Tibial nerve (tissue), 4 donors: ENCODE measurements at regions not wholly inside any gene's neighbourhood (a gene's known extent, or its start where the extent isn't known, plus 50 kb on each side); places are given as distances from the start of the nearest gene placed in this dataset.

Source experiments
- DNase-seq, 2 donors: peaks; one replicate each; pipeline ENCODE4 v3.0.0-alpha.2; 2019; ENCODE audit warnings: low spot score in 2 of 2
- H3K27ac ChIP-seq, 4 donors: fragments of 200-600 bp; sonication (generic) in 3 of 4; one replicate each; pipeline ENCODE4 v1.5.1; 2017 to 2019; ENCODE audit warnings: mild to moderate bottlenecking in 1 of 4
- H3K27me3 ChIP-seq, 2 donors: fragments of 200-600 bp; sonication (generic) in 1 of 2; one replicate each; pipeline versions ENCODE4 v1.5.1 to v1.6.0; 2017 to 2019
- H3K36me3 ChIP-seq, 3 donors: fragments of 200-600 bp; sonication (generic); one replicate each; pipeline ENCODE4 v1.5.1; 2018 to 2019
- H3K4me1 ChIP-seq, 4 donors: fragments of 200-600 bp; sonication (generic) in 3 of 4; one replicate each; pipeline ENCODE4 v1.5.1; 2017 to 2019
- H3K4me3 ChIP-seq, 4 donors: fragments of 200-600 bp; sonication (generic) in 3 of 4; one replicate each; pipeline ENCODE4 v1.5.1; 2017 to 2019; ENCODE audit warnings: mild to moderate bottlenecking in 1 of 4, moderate library complexity in 1 of 4
- H3K9me3 ChIP-seq, 4 donors: fragments of 200-600 bp; sonication (generic) in 3 of 4; one replicate each; pipeline ENCODE4 v1.5.1; 2017 to 2019
- CTCF ChIP-seq, 5 experiments: fragments of 200-600 bp in 3 of 5; fragments of 450-650 bp in 2 of 5; sonication (generic) in 3 of 5; IDR thresholded peaks; one replicate each; pipeline ENCODE4 v1.5.1; 2016 to 2019; ENCODE audit warnings: antibody characterized with exemption in 5 of 5, mild to moderate bottlenecking in 3 of 5, moderate library complexity in 2 of 5
- EP300 ChIP-seq, 2 donors: sonication (generic); formaldehyde crosslinking; IDR thresholded peaks; one replicate each; pipeline ENCODE4 v1.6.1; 2017; ENCODE audit warnings: antibody characterized with exemption in 2 of 2, mild to moderate bottlenecking in 1 of 2
- POLR2A ChIP-seq, 2 donors: fragments of 450-650 bp; IDR thresholded peaks; one replicate each; pipeline ENCODE4 v1.6.1; 2017; ENCODE audit warnings: antibody characterized with exemption in 2 of 2, mild to moderate bottlenecking in 2 of 2, moderate library complexity in 2 of 2
- WGBS, 2 donors: methylation state at CpG; one replicate each; pipeline ENCODE4 v1.1.5; 2018; 5-methylcytosine and 5-hydroxymethylcytosine counted together

- no peak for TF ChIP-seq CTCF (IDR thresholded peaks at IDR 0.05)
- TF ChIP-seq POLR2A (IDR thresholded peaks at IDR 0.05), result no peak
- TF ChIP-seq EP300 (IDR thresholded peaks at IDR 0.05), result no peak
- Histone ChIP-seq H3K27me3 (no peaks in the 10 kb centered on the region), H3K27ac (no peak overlapping the region), H3K4me3 (no peak overlapping the region), H3K36me3 (no peaks in the 10 kb centered on the region), H3K9me3 (peaks cover 0 to 6% (median 0%) of the 10 kb centered on the region in 4 donors), H3K4me1 (no peaks in the 10 kb centered on the region)
- 57 to 62% methylated on average over 7 of the region's 7 CpGs for WGBS, 2 donors
- no peak for DNase-seq
Observed at GRCh38 chr2:3940661-3941060, 237.3 kb downstream of the DCDC2C start.

- no peak overlapping the region for H3K27ac ChIP-seq
- TF ChIP-seq POLR2A (IDR thresholded peaks at IDR 0.05) (no peak), EP300 (IDR thresholded peaks at IDR 0.05) (no peak), CTCF (IDR thresholded peaks at IDR 0.05) (no peak)
- H3K9me3 ChIP-seq, result peaks cover 0 to 6% (median 0%) of the 10 kb centered on the region in 4 donors
- no peak for DNase-seq
- no peaks in the 10 kb centered on the region for H3K36me3 ChIP-seq
- 90 to 91% methylated on average over 18 to 19 of the region's 20 CpGs for WGBS, 2 donors
- H3K4me1 ChIP-seq, result no peaks in the 10 kb centered on the region
- no peak overlapping the region for H3K4me3 ChIP-seq
- no peaks in the 10 kb centered on the region for H3K27me3 ChIP-seq
Observed at GRCh38 chr2:3942841-3943240, 239.5 kb downstream of the DCDC2C start.

- no peak for TF ChIP-seq EP300 (IDR thresholded peaks at IDR 0.05)
- TF ChIP-seq POLR2A (IDR thresholded peaks at IDR 0.05), result no peak
- no peak for TF ChIP-seq CTCF (IDR thresholded peaks at IDR 0.05)
- WGBS, 2 donors, result 70 to 75% methylated on average over 4 of the region's 4 CpGs
Observed at GRCh38 chr2:3944071-3944470, 240.7 kb downstream of the DCDC2C start.

GRCh38 chr2:3944841-3945240, 241.5 kb downstream of the DCDC2C start:
- Histone ChIP-seq H3K4me3 (no peak overlapping the region), H3K27me3 (no peaks in the 10 kb centered on the region), H3K36me3 (no peaks in the 10 kb centered on the region), H3K27ac (no peak overlapping the region), H3K4me1 (no peaks in the 10 kb centered on the region), H3K9me3 (no peaks in the 10 kb centered on the region)
- TF ChIP-seq EP300 (IDR thresholded peaks at IDR 0.05), result no peak
- TF ChIP-seq CTCF (IDR thresholded peaks at IDR 0.05), result no peak
- TF ChIP-seq POLR2A (IDR thresholded peaks at IDR 0.05), result no peak
- DNase-seq, result no peak
- 88 to 91% methylated on average over 3 of the region's 3 CpGs for WGBS, 2 donors

More at GRCh38 chr2:3944071-3944470, 240.7 kb downstream of the DCDC2C start:
- no peak overlapping the region for H3K27ac ChIP-seq
- no peaks in the 10 kb centered on the region for H3K9me3 ChIP-seq
- H3K27me3 ChIP-seq, result no peaks in the 10 kb centered on the region
- H3K36me3 ChIP-seq, result no peaks in the 10 kb centered on the region
- H3K4me3 ChIP-seq, result no peak overlapping the region
- no peak for DNase-seq
- H3K4me1 ChIP-seq, result no peaks in the 10 kb centered on the region

- Histone ChIP-seq H3K4me1 (no peaks in the 10 kb centered on the region), H3K36me3 (no peaks in the 10 kb centered on the region)
- 52 to 63% methylated on average over 7 of the region's 7 CpGs for WGBS, 2 donors
Observed at GRCh38 chr2:3948191-3948590, 244.8 kb downstream of the DCDC2C start.

More at GRCh38 chr2:3948191-3948590, 244.8 kb downstream of the DCDC2C start:
- no peak overlapping the region for H3K4me3 ChIP-seq
- DNase-seq, result no peak
- no peak for TF ChIP-seq EP300 (IDR thresholded peaks at IDR 0.05)
- TF ChIP-seq POLR2A (IDR thresholded peaks at IDR 0.05), result no peak
- TF ChIP-seq CTCF (IDR thresholded peaks at IDR 0.05), result no peak
- H3K27me3 ChIP-seq, result no peaks in the 10 kb centered on the region
- H3K27ac ChIP-seq, result no peak overlapping the region
- peaks cover 0 to 16% (median 0%) of the 10 kb centered on the region in 4 donors for H3K9me3 ChIP-seq
